Naive thymus-derived CD8-positive, alpha-beta T cell (primary cell): ENCODE measurements at regions not wholly inside any gene's neighbourhood (a gene's known extent, or its start where the extent isn't known, plus 50 kb on each side); places are given as distances from the start of the nearest gene placed in this dataset.

ENCODE experiments used
- ATAC-seq, 2 donors: fragments of 150-1000 bp; cut with Tn5 transposase in 1 of 2; sonication (Bioruptor Pico), chemical (Tn5 transposase) in 1 of 2; 1 replicate in 1 of 2; 2 replicates in 1 of 2; pipeline ENCODE4 v1.10.0; 2021; ENCODE audit warnings: mild to moderate bottlenecking in 2 of 2, moderate library complexity in 2 of 2
- POLR2A ChIA-PET: fragments of 350-600 bp; sonication (Branson Sonifier 250); formaldehyde crosslinking; loops from one replicate; lab custom pipeline; 2021; ENCODE audit warnings: antibody characterized with exemption; lab: Charles Lee
- DNase-seq, 10 donors: peaks; one replicate each; pipeline versions ENCODE4 v3.0.0 to v3.0.0-alpha.2; 2020 to 2022
- H3K27ac Mint-ChIP-seq, 10 donors: one replicate each; pipeline ENCODE4 v1.8.0; 2020 to 2022; ENCODE audit warnings: mild to moderate bottlenecking in 10 of 10, mixed read lengths in 10 of 10, moderate library complexity in 4 of 10, inconsistent platforms in 1 of 10
- H3K27me3 Mint-ChIP-seq, 5 donors: one replicate each; pipeline ENCODE4 v1.8.0; 2021 to 2022; ENCODE audit warnings: mixed read lengths in 5 of 5
- H3K36me3 Mint-ChIP-seq, 3 donors: one replicate each; pipeline ENCODE4 v1.8.0; 2020 to 2022; ENCODE audit warnings: mixed read lengths in 3 of 3, mild to moderate bottlenecking in 2 of 3, inconsistent platforms in 1 of 3
- H3K4me1 Mint-ChIP-seq, 4 donors: one replicate each; pipeline ENCODE4 v1.8.0; 2021 to 2022; ENCODE audit warnings: mixed read lengths in 4 of 4
- H3K4me3 Mint-ChIP-seq, 10 donors: one replicate each; pipeline ENCODE4 v1.8.0; 2020 to 2022; ENCODE audit warnings: mild to moderate bottlenecking in 10 of 10, mixed read lengths in 10 of 10, moderate library complexity in 6 of 10, inconsistent platforms in 1 of 10
- H3K9me3 Mint-ChIP-seq, 9 donors: one replicate each; pipeline ENCODE4 v1.8.0; 2020 to 2022; ENCODE audit warnings: mixed read lengths in 9 of 9, mild to moderate bottlenecking in 3 of 9, inconsistent platforms in 1 of 9, moderate library complexity in 1 of 9

GRCh38 chr13:53847502-53847901, 818.9 kb downstream of the OLFM4 start:
- H3K4me3 Mint-ChIP-seq: no peak overlapping the region
- no peak for ATAC-seq
- no peaks in the 10 kb centered on the region for H3K27me3 Mint-ChIP-seq
- POLR2A ChIA-PET: no interaction called here
- H3K9me3 Mint-ChIP-seq: peaks cover 0 to 27% (median 9%) of the 10 kb centered on the region in 9 donors
- no peaks in the 10 kb centered on the region for H3K4me1 Mint-ChIP-seq
- no peak overlapping the region for H3K27ac Mint-ChIP-seq
- H3K36me3 Mint-ChIP-seq: peaks cover 0 to 4% (median 0%) of the 10 kb centered on the region in 3 donors
- DNase-seq: no peak

- no peak overlapping the region for H3K4me3 Mint-ChIP-seq
- H3K9me3 Mint-ChIP-seq: peaks cover 0 to 18% (median 9%) of the 10 kb centered on the region in 9 donors
- H3K4me1 Mint-ChIP-seq: no peaks in the 10 kb centered on the region
- ATAC-seq (no peak), DNase-seq (no peak)
- H3K36me3 Mint-ChIP-seq: peaks cover 0 to 4% (median 0%) of the 10 kb centered on the region in 3 donors
- POLR2A ChIA-PET: no interaction called here
- H3K27ac Mint-ChIP-seq: no peak overlapping the region
- H3K27me3 Mint-ChIP-seq: no peaks in the 10 kb centered on the region
These were observed 819.9 kb downstream of the OLFM4 start for GRCh38 chr13:53848366-53848961.

- Mint-ChIP-seq H3K36me3 (peaks cover 0 to 4% (median 0%) of the 10 kb centered on the region in 3 donors), H3K27me3 (no peaks in the 10 kb centered on the region), H3K9me3 (peaks cover 0 to 50% (median 10%) of the 10 kb centered on the region in 9 donors), H3K4me1 (no peaks in the 10 kb centered on the region), H3K27ac (no peak overlapping the region), H3K4me3 (no peak overlapping the region)
- POLR2A ChIA-PET: no interaction called here
- DNase-seq (no peak), ATAC-seq (no peak)
These were observed 825.7 kb downstream of the OLFM4 start for GRCh38 chr13:53854321-53854720.

GRCh38 chr13:53856573-53857195, 828.1 kb downstream of the OLFM4 start:
- H3K27ac Mint-ChIP-seq: no peak overlapping the region
- DNase-seq: no peak
- H3K9me3 Mint-ChIP-seq: peaks cover 0 to 37% (median 9%) of the 10 kb centered on the region in 9 donors
- POLR2A ChIA-PET: no interaction called here
- no peak for ATAC-seq
- H3K27me3 Mint-ChIP-seq: no peaks in the 10 kb centered on the region
- H3K4me3 Mint-ChIP-seq: no peak overlapping the region
- no peaks in the 10 kb centered on the region for H3K4me1 Mint-ChIP-seq
- H3K36me3 Mint-ChIP-seq: no peaks in the 10 kb centered on the region

- no peaks in the 10 kb centered on the region for H3K36me3 Mint-ChIP-seq
- no peak overlapping the region for H3K27ac Mint-ChIP-seq
- H3K9me3 Mint-ChIP-seq: peaks cover 3 to 23% (median 8%) of the 10 kb centered on the region in 9 donors
- no peak overlapping the region for H3K4me3 Mint-ChIP-seq
- no peaks in the 10 kb centered on the region for H3K27me3 Mint-ChIP-seq
- DNase-seq (no peak), ATAC-seq (no peak)
- H3K4me1 Mint-ChIP-seq: no peaks in the 10 kb centered on the region
- POLR2A ChIA-PET: no interaction called here
These were observed 834.9 kb downstream of the OLFM4 start for GRCh38 chr13:53863520-53863919.

- POLR2A ChIA-PET: no interaction called here
- no peaks in the 10 kb centered on the region for H3K36me3 Mint-ChIP-seq
- H3K27ac Mint-ChIP-seq: no peak overlapping the region
- ATAC-seq (no peak), DNase-seq (peak in 1 of 10 donors; percentile 60)
- H3K4me1 Mint-ChIP-seq: no peaks in the 10 kb centered on the region
- no peaks in the 10 kb centered on the region for H3K27me3 Mint-ChIP-seq
- H3K9me3 Mint-ChIP-seq: peaks cover 0 to 18% (median 5%) of the 10 kb centered on the region in 9 donors
- no peak overlapping the region for H3K4me3 Mint-ChIP-seq
These were observed 844.9 kb downstream of the OLFM4 start for GRCh38 chr13:53873558-53873957.

GRCh38 chr13:53878861-53879260, 850.2 kb downstream of the OLFM4 start:
- no peaks in the 10 kb centered on the region for H3K27me3 Mint-ChIP-seq
- no peak overlapping the region for H3K4me3 Mint-ChIP-seq
- no peak for ATAC-seq
- H3K27ac Mint-ChIP-seq: no peak overlapping the region
- H3K4me1 Mint-ChIP-seq: no peaks in the 10 kb centered on the region
- peaks cover 0 to 19% (median 5%) of the 10 kb centered on the region in 9 donors for H3K9me3 Mint-ChIP-seq
- DNase-seq: no peak
- no peaks in the 10 kb centered on the region for H3K36me3 Mint-ChIP-seq
- POLR2A ChIA-PET: no interaction called here

- no peak for ATAC-seq
- Mint-ChIP-seq H3K27ac (no peak overlapping the region), H3K9me3 (peaks cover 0 to 10% (median 6%) of the 10 kb centered on the region in 9 donors), H3K27me3 (no peaks in the 10 kb centered on the region), H3K4me3 (no peak overlapping the region), H3K4me1 (no peaks in the 10 kb centered on the region), H3K36me3 (no peaks in the 10 kb centered on the region)
- no peak for DNase-seq
- POLR2A ChIA-PET: no interaction called here
These were observed 857.4 kb downstream of the OLFM4 start for GRCh38 chr13:53885997-53886396.

- ATAC-seq: no peak
- Mint-ChIP-seq H3K4me3 (no peak overlapping the region), H3K27ac (no peak overlapping the region), H3K27me3 (no peaks in the 10 kb centered on the region), H3K9me3 (peaks cover 0 to 12% (median 4%) of the 10 kb centered on the region in 9 donors), H3K4me1 (no peaks in the 10 kb centered on the region), H3K36me3 (no peaks in the 10 kb centered on the region)
- no peak for DNase-seq
- POLR2A ChIA-PET: no interaction called here
These were observed 862.1 kb downstream of the OLFM4 start for GRCh38 chr13:53890696-53891095.

GRCh38 chr13:53901593-53901992, 873.0 kb downstream of the OLFM4 start:
- Mint-ChIP-seq H3K4me3 (no peak overlapping the region), H3K4me1 (no peaks in the 10 kb centered on the region), H3K36me3 (no peaks in the 10 kb centered on the region), H3K27me3 (no peaks in the 10 kb centered on the region), H3K9me3 (peaks cover 0 to 45% (median 17%) of the 10 kb centered on the region in 9 donors), H3K27ac (no peak overlapping the region)
- no peak for ATAC-seq
- no peak for DNase-seq
- POLR2A ChIA-PET: no interaction called here

GRCh38 chr13:53907891-53908290, 879.3 kb downstream of the OLFM4 start:
- no peaks in the 10 kb centered on the region for H3K4me1 Mint-ChIP-seq
- no peak overlapping the region for H3K27ac Mint-ChIP-seq
- no peaks in the 10 kb centered on the region for H3K36me3 Mint-ChIP-seq
- DNase-seq (no peak), ATAC-seq (no peak)
- peaks cover 0 to 19% (median 7%) of the 10 kb centered on the region in 9 donors for H3K9me3 Mint-ChIP-seq
- no peaks in the 10 kb centered on the region for H3K27me3 Mint-ChIP-seq
- POLR2A ChIA-PET: no interaction called here
- no peak overlapping the region for H3K4me3 Mint-ChIP-seq

- POLR2A ChIA-PET: no interaction called here
- ATAC-seq (no peak), DNase-seq (no peak)
- Mint-ChIP-seq H3K36me3 (no peaks in the 10 kb centered on the region), H3K9me3 (peaks cover 2 to 23% (median 10%) of the 10 kb centered on the region in 9 donors), H3K4me1 (no peaks in the 10 kb centered on the region), H3K27ac (no peak overlapping the region), H3K27me3 (no peaks in the 10 kb centered on the region), H3K4me3 (no peak overlapping the region)
These were observed 892.3 kb downstream of the OLFM4 start for GRCh38 chr13:53920916-53921315.

- H3K4me1 Mint-ChIP-seq: no peaks in the 10 kb centered on the region
- POLR2A ChIA-PET: no interaction called here
These were observed 892.9 kb downstream of the OLFM4 start for GRCh38 chr13:53921473-53921872.

More at GRCh38 chr13:53921473-53921872, 892.9 kb downstream of the OLFM4 start:
- ATAC-seq (no peak), DNase-seq (no peak)
- Mint-ChIP-seq H3K27me3 (no peaks in the 10 kb centered on the region), H3K36me3 (no peaks in the 10 kb centered on the region), H3K4me3 (no peak overlapping the region), H3K27ac (no peak overlapping the region), H3K9me3 (peaks cover 2 to 23% (median 9%) of the 10 kb centered on the region in 9 donors)
